ENCODE measurements at regions not wholly inside any gene's neighbourhood (a gene's known extent, or its start where the extent isn't known, plus 50 kb on each side); places are given as distances from the start of the nearest gene placed in this dataset.

GRCh38 chr10:44295644-44296241 is 89.2 kb downstream of the CXCL12 start (continued):
- TF ChIP-seq ZNF565 (CRISPR knock-in tag; conservative IDR thresholded peaks at IDR 0.05; ENCODE audit: low read depth) = no peak
- TF ChIP-seq SNAI2 (CRISPR knock-in tag; IDR thresholded peaks at IDR 0.05) = no peak
- TF ChIP-seq OSR1 (CRISPR knock-in tag; IDR thresholded peaks at IDR 0.05) = no peak
- TF ChIP-seq CREB5 (CRISPR knock-in tag; IDR thresholded peaks at IDR 0.05; ENCODE audit: low read depth) = no peak

DNA sequence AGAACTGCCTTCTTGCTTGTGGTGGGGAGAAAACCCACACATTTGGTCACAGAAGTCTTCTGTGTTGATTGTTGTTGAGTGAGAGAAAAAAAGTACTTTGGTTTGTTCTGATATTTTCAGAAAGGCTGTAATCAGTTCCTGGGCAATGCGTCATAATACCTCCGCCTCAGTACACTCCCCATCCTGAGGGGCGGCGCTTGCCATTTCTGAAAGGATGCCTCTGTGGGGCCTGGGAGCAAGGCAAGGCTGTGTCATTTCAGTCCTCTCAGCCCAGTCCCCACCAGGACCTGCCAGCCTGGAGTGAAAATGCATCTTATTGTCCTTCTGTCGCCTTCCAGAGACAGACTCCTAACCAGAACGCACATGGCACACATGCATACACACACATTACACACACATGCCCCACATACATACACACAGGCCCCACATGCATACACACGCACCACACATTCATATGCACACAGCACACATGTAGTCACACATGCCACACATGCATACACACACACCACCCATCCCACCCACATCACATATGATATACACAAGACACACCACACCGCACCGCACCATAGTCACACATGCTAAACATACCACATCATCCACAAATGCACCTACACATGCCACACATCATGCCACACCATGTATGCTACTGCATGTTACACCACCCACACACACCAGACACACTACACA is 90.0 kb downstream of the CXCL12 start:
- TF ChIP-seq RARB (CRISPR knock-in tag; IDR thresholded peaks at IDR 0.05) (no peak), ZC3H10 (CRISPR knock-in tag; IDR thresholded peaks at IDR 0.05) (no peak), ZNF565 (CRISPR knock-in tag; conservative IDR thresholded peaks at IDR 0.05; ENCODE audit: low read depth) (no peak), OSR1 (CRISPR knock-in tag; IDR thresholded peaks at IDR 0.05) (no peak), BACH2 (CRISPR knock-in tag; IDR thresholded peaks at IDR 0.05; ENCODE audit: borderline replicate concordance) (no peak), CREB5 (CRISPR knock-in tag; IDR thresholded peaks at IDR 0.05; ENCODE audit: low read depth) (no peak)
- TF ChIP-seq, protein P1, sequence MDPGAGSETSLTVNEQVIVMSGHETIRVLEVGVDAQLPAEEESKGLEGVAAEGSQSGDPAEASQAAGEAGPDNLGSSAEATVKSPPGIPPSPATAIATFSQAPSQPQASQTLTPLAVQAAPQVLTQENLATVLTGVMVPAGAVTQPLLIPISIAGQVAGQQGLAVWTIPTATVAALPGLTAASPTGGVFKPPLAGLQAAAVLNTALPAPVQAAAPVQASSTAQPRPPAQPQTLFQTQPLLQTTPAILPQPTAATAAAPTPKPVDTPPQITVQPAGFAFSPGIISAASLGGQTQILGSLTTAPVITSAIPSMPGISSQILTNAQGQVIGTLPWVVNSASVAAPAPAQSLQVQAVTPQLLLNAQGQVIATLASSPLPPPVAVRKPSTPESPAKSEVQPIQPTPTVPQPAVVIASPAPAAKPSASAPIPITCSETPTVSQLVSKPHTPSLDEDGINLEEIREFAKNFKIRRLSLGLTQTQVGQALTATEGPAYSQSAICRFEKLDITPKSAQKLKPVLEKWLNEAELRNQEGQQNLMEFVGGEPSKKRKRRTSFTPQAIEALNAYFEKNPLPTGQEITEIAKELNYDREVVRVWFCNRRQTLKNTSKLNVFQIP (CRISPR knock-in tag; IDR thresholded peaks at IDR 0.05; ENCODE audit: borderline replicate concordance, low read depth) = no peak
- TF ChIP-seq, protein P2, sequence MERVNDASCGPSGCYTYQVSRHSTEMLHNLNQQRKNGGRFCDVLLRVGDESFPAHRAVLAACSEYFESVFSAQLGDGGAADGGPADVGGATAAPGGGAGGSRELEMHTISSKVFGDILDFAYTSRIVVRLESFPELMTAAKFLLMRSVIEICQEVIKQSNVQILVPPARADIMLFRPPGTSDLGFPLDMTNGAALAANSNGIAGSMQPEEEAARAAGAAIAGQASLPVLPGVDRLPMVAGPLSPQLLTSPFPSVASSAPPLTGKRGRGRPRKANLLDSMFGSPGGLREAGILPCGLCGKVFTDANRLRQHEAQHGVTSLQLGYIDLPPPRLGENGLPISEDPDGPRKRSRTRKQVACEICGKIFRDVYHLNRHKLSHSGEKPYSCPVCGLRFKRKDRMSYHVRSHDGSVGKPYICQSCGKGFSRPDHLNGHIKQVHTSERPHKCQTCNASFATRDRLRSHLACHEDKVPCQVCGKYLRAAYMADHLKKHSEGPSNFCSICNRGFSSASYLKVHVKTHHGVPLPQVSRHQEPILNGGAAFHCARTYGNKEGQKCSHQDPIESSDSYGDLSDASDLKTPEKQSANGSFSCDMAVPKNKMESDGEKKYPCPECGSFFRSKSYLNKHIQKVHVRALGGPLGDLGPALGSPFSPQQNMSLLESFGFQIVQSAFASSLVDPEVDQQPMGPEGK (CRISPR knock-in tag; IDR thresholded peaks at IDR 0.05; ENCODE audit: borderline replicate concordance) = no peak
- ATAC-seq = no peak

DNA sequence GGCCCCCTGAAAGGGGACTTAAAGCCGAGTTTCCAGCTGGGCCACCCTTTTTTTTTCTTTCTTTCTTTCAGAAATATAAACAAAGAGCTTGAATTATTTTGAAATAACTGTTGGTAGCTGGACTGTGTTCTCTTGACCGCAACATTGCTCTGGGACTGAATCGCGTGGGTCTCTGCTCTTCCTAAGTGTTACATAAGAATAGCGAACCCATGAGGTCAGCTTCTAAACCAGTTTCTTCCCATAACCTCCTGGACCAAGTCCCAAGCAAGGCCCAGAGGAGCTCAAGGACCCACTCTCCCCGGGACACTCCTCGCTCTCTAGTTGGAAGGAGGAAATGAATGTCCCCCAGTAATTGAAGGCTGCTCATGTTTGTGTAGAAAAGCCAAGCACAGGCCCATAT is 91.1 kb downstream of the CXCL12 start:
- no peak for ATAC-seq
- TF ChIP-seq CSRNP3 (CRISPR knock-in tag; IDR thresholded peaks at IDR 0.05) (no peak), TOX (CRISPR knock-in tag; IDR thresholded peaks at IDR 0.05; ENCODE audit: borderline replicate concordance) (no peak), ZFP3 (CRISPR knock-in tag; IDR thresholded peaks at IDR 0.05) (no peak), SNAI2 (CRISPR knock-in tag; IDR thresholded peaks at IDR 0.05) (no peak), ZNF8 (CRISPR knock-in tag; IDR thresholded peaks at IDR 0.05) (no peak), GLIS3 (CRISPR knock-in tag; IDR thresholded peaks at IDR 0.05) (no peak)
- TF ChIP-seq, protein P3, sequence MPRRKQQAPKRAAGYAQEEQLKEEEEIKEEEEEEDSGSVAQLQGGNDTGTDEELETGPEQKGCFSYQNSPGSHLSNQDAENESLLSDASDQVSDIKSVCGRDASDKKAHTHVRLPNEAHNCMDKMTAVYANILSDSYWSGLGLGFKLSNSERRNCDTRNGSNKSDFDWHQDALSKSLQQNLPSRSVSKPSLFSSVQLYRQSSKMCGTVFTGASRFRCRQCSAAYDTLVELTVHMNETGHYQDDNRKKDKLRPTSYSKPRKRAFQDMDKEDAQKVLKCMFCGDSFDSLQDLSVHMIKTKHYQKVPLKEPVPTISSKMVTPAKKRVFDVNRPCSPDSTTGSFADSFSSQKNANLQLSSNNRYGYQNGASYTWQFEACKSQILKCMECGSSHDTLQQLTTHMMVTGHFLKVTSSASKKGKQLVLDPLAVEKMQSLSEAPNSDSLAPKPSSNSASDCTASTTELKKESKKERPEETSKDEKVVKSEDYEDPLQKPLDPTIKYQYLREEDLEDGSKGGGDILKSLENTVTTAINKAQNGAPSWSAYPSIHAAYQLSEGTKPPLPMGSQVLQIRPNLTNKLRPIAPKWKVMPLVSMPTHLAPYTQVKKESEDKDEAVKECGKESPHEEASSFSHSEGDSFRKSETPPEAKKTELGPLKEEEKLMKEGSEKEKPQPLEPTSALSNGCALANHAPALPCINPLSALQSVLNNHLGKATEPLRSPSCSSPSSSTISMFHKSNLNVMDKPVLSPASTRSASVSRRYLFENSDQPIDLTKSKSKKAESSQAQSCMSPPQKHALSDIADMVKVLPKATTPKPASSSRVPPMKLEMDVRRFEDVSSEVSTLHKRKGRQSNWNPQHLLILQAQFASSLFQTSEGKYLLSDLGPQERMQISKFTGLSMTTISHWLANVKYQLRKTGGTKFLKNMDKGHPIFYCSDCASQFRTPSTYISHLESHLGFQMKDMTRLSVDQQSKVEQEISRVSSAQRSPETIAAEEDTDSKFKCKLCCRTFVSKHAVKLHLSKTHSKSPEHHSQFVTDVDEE (CRISPR knock-in tag; IDR thresholded peaks at IDR 0.05) = no peak
- TF ChIP-seq, protein P1 (CRISPR knock-in tag; IDR thresholded peaks at IDR 0.05; ENCODE audit: borderline replicate concordance, low read depth) = no peak

All from SK-N-SH treated with all-trans-retinoic acid at 6 μM for 48 hours (cell line).